T-cell (primary cell): ENCODE measurements at regions not wholly inside any gene's neighbourhood (a gene's known extent, or its start where the extent isn't known, plus 50 kb on each side); places are given as distances from the start of the nearest gene placed in this dataset.

Experiments
- ATAC-seq, 4 experiments: fragments of 200-7000 bp in 3 of 4; fragments of 150-1000 bp in 1 of 4; cut with Tn5 transposase; replicated peaks in 1 of 4; 1 replicate in 3 of 4; 2 replicates in 1 of 4; pipeline ENCODE4 v1.10.0; 2021; ENCODE audit warnings: moderate library complexity in 3 of 4, mild to moderate bottlenecking in 2 of 4, moderate number of reproducible peaks in 1 of 4
- CTCF ChIA-PET, 2 donors: fragments of 300-600 bp; sonication (Branson Sonifier 250); formaldehyde crosslinking; loops; one replicate each; lab custom pipeline; 2022; ENCODE audit warnings: antibody characterized with exemption in 2 of 2; lab: Charles Lee
- POLR2A ChIA-PET, 2 donors: fragments of 300-600 bp; sonication (Branson Sonifier 250); formaldehyde crosslinking; loops; one replicate each; lab custom pipeline; 2022; ENCODE audit warnings: antibody characterized with exemption in 2 of 2; lab: Charles Lee
- DNase-seq, 35 experiments: peaks; one replicate each; pipeline versions ENCODE4 v3.0.0 to v3.0.0-alpha.2; 2013 to 2023
- H3K27ac ChIP-seq: one replicate; pipeline ENCODE4 v1.5.1; 2013; ENCODE audit warnings: low read length
- H3K27me3 ChIP-seq, 2 experiments: replicated peaks in 1 of 2; 1 replicate in 1 of 2; 2 replicates in 1 of 2; pipeline versions ENCODE4 v1.6.1 to v1.7.0; 2013; ENCODE audit warnings: low read length in 1 of 2, mixed read lengths in 1 of 2; ENCODE audit not compliant: control insufficient read depth in 2 of 2, insufficient read depth in 2 of 2; ENCODE audit errors: extremely low read depth in 1 of 2
- H3K36me3 ChIP-seq, 2 donors: 1 replicate in 1 of 2; 2 replicates in 1 of 2; pipeline versions ENCODE4 v1.6.1 to v1.7.0; 2013; ENCODE audit warnings: low read length in 1 of 2; ENCODE audit not compliant: control insufficient read depth in 2 of 2, insufficient read depth in 1 of 2; ENCODE audit errors: extremely low read depth in 1 of 2
- H3K4me1 ChIP-seq, 2 experiments: 1 replicate in 1 of 2; 2 replicates in 1 of 2; pipeline versions ENCODE4 v1.6.1 to v1.7.0; 2013; ENCODE audit warnings: low read length in 2 of 2, mixed read lengths in 1 of 2; ENCODE audit not compliant: insufficient read depth in 2 of 2, control insufficient read depth in 1 of 2; ENCODE audit errors: extremely low read depth in 1 of 2
- H3K4me3 ChIP-seq, 2 donors: 1 replicate in 1 of 2; 2 replicates in 1 of 2; pipeline versions ENCODE4 v1.5.1 to v1.7.0; 2013; ENCODE audit warnings: mild to moderate bottlenecking in 2 of 2, low read length in 1 of 2, moderate library complexity in 1 of 2; ENCODE audit not compliant: control insufficient read depth in 1 of 2; ENCODE audit errors: extremely low read depth in 1 of 2
- H3K9me3 ChIP-seq: 2 replicates; pipeline ENCODE4 v1.7.0; 2013
- H3K27ac Mint-ChIP-seq, 2 donors: one replicate each; pipeline ENCODE4 v1.8.0; 2020 to 2021; ENCODE audit warnings: mild to moderate bottlenecking in 2 of 2, mixed read lengths in 2 of 2
- H3K27me3 Mint-ChIP-seq, 2 donors: one replicate each; pipeline ENCODE4 v1.8.0; 2021 to 2022; ENCODE audit warnings: mixed read lengths in 2 of 2
- H3K36me3 Mint-ChIP-seq: one replicate; pipeline ENCODE4 v1.8.0; 2021; ENCODE audit warnings: mixed read lengths
- H3K4me1 Mint-ChIP-seq, 3 donors: one replicate each; pipeline ENCODE4 v1.8.0; 2020 to 2022; ENCODE audit warnings: mixed read lengths in 3 of 3, mild to moderate bottlenecking in 1 of 3
- H3K4me3 Mint-ChIP-seq, 3 donors: one replicate each; pipeline ENCODE4 v1.8.0; 2020 to 2022; ENCODE audit warnings: mild to moderate bottlenecking in 3 of 3, mixed read lengths in 3 of 3, moderate library complexity in 3 of 3
- H3K9me3 Mint-ChIP-seq, 3 donors: one replicate each; pipeline ENCODE4 v1.8.0; 2020 to 2022; ENCODE audit warnings: mixed read lengths in 3 of 3
- WGBS: methylation state at CpG from one replicate; pipeline ENCODE4 v1.1.5; 2013; ENCODE audit warnings: missing lambda C conversion rate; ENCODE audit not compliant: insufficient coverage; 5-methylcytosine and 5-hydroxymethylcytosine counted together

DNA sequence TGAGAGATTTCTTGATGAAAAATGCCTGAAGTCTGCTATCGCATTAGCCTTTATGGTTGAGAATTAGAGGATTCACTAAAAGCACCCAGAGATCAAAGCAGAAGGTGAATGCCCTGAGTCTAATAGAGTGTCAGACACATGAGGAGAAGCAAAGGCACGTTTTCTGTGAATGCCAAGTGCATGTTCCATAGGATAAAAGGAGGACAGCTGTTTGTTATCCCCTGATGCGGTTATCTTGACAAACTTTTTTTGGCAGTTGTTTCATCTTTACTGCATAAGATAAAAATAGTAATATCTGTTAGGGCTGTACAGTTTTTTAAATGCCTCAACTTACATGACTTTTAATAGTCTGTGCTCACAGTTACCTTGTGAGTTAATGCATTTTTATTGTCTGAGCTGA, 65.3 kb upstream of the CD96 start:
- ChIA-PET POLR2A (interaction anchor here in 1 of 2 donors (0.6 kb wide), 1 partner anchor 596 kb away, joined by 3 read pairs; no protein-coding TSS in a partner anchor), CTCF (no interaction called here)
- Mint-ChIP-seq H3K4me3 (no peak overlapping the region), H3K4me1 (no peaks in the 10 kb centered on the region), H3K27me3 (peaks cover 2 to 3% of the 10 kb centered on the region in 2 donors), H3K9me3 (peaks cover 0 to 4% (median 0%) of the 10 kb centered on the region in 3 donors), H3K27ac (no peak overlapping the region), H3K36me3 (no peaks in the 10 kb centered on the region)
- ATAC-seq, result no peak
- no peak overlapping the region for H3K27ac ChIP-seq
- no peaks in the 10 kb centered on the region for H3K9me3 ChIP-seq
- no peaks in the 10 kb centered on the region for H3K4me1 ChIP-seq
- peaks cover 0 to 9% of the 10 kb centered on the region in 2 experiments for H3K27me3 ChIP-seq
- H3K36me3 ChIP-seq, result no peaks in the 10 kb centered on the region
- no peak for DNase-seq
- WGBS, result 100% methylated on average over 1 of the region's 3 CpGs
- no peak overlapping the region for H3K4me3 ChIP-seq

DNA sequence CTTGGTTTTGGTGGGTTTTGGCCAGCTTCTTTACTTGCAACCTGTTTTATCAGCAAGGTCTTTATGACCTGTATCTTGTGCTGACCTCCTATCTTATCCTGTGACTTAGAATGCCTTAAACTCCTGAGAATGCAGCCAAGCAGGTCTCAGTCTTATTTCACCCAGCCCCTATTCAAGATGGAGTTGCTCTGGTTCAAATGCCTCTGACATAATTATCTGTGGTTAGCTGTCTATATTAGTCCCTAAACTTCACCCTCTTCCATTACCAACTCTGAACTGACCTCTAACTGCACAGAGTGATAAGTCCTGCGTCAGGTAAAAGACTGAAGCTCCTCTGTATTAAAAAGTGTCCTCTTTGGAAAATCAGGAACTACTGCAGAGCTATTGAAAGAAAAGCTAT, 61.9 kb upstream of the CD96 start:
- Histone ChIP-seq H3K4me1 (no peaks in the 10 kb centered on the region), H3K36me3 (no peaks in the 10 kb centered on the region), H3K4me3 (no peak overlapping the region), H3K27ac (no peak overlapping the region), H3K27me3 (peaks cover 0 to 6% of the 10 kb centered on the region in 2 experiments), H3K9me3 (no peaks in the 10 kb centered on the region)
- H3K9me3 Mint-ChIP-seq, result no peaks in the 10 kb centered on the region
- no peaks in the 10 kb centered on the region for H3K4me1 Mint-ChIP-seq
- ATAC-seq, result no peak
- H3K27me3 Mint-ChIP-seq, result no peaks in the 10 kb centered on the region
- CTCF ChIA-PET, result no interaction called here
- no CpG with 5 or more reads among the region's 1 CpG for WGBS
- no peak for DNase-seq
- no peaks in the 10 kb centered on the region for H3K36me3 Mint-ChIP-seq
- POLR2A ChIA-PET, result no interaction called here
- no peak overlapping the region for H3K27ac Mint-ChIP-seq
- no peak overlapping the region for H3K4me3 Mint-ChIP-seq

GRCh38 chr3:111481551-111481950, 60.4 kb upstream of the CD96 start:
- ChIA-PET POLR2A (no interaction called here), CTCF (no interaction called here)
- H3K4me3 ChIP-seq, result no peak overlapping the region
- H3K27ac ChIP-seq, result no peak overlapping the region
- H3K27me3 Mint-ChIP-seq, result no peaks in the 10 kb centered on the region
- H3K27ac Mint-ChIP-seq, result no peak overlapping the region
- H3K9me3 Mint-ChIP-seq, result peaks cover 0 to 2% (median 0%) of the 10 kb centered on the region in 3 donors
- no peaks in the 10 kb centered on the region for H3K4me1 ChIP-seq
- no peak overlapping the region for H3K4me3 Mint-ChIP-seq
- peaks cover 0 to 6% of the 10 kb centered on the region in 2 experiments for H3K27me3 ChIP-seq
- H3K36me3 ChIP-seq, result no peaks in the 10 kb centered on the region
- H3K4me1 Mint-ChIP-seq, result no peaks in the 10 kb centered on the region
- no peaks in the 10 kb centered on the region for H3K36me3 Mint-ChIP-seq
- H3K9me3 ChIP-seq, result no peaks in the 10 kb centered on the region
- DNase-seq (no peak), ATAC-seq (no peak)

DNA sequence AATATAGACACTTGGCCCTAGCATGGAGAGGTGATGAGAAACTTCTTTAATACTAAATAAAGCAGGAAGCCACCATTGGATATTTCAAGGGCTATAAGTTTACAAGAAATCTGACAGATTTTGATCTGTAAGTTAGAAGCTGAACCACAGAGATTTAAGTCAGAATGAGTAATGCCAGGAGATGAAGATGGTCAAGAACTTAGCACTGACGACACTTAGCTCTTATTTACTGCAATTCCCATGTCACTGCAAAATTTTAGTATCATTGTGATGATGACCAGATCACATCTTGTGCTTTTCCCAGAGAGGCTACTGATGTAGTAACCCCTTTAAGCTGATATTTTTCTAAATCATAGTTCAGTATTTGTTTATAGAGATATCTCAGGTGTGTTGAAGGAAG, 59.4 kb upstream of the CD96 start:
- no peak overlapping the region for H3K4me3 Mint-ChIP-seq
- peaks cover 0 to 6% of the 10 kb centered on the region in 2 experiments for H3K27me3 ChIP-seq
- ATAC-seq (no peak), DNase-seq (no peak)
- no peak overlapping the region for H3K27ac Mint-ChIP-seq
- no CpG with 5 or more reads among the region's 1 CpG for WGBS
- H3K4me1 ChIP-seq, result no peaks in the 10 kb centered on the region
- H3K4me3 ChIP-seq, result no peak overlapping the region
- ChIA-PET CTCF (interaction anchor here in 1 of 2 donors (0.7 kb wide), 1 partner anchor 1868 kb away, joined by 3 read pairs; no protein-coding TSS in a partner anchor), POLR2A (no interaction called here)
- H3K27me3 Mint-ChIP-seq, result peaks cover 0 to 3% of the 10 kb centered on the region in 2 donors
- peaks cover 3 to 6% (median 3%) of the 10 kb centered on the region in 3 donors for H3K9me3 Mint-ChIP-seq
- no peaks in the 10 kb centered on the region for H3K36me3 ChIP-seq
- H3K36me3 Mint-ChIP-seq, result no peaks in the 10 kb centered on the region
- no peaks in the 10 kb centered on the region for H3K9me3 ChIP-seq
- H3K4me1 Mint-ChIP-seq, result no peaks in the 10 kb centered on the region
- no peak overlapping the region for H3K27ac ChIP-seq

DNA sequence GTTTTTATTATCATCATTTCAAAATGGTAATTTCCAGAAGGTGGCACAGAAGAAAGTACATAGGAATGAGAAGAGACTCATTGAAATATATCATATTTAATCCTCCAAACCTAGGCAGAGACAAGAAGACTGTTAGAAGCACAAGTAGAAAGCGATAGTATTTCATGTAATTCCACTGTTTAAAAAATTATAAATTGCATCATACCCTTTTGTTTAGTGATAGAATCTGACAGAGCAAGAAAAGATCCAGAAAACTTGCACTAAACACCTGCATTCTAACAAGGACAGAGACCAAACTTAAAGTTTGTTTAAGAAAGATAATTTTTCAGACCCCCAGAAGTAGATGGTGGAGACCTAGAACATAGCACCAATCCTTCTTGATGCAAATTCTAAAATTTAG, 56.9 kb upstream of the CD96 start:
- Histone ChIP-seq H3K36me3 (no peaks in the 10 kb centered on the region), H3K27me3 (no peaks in the 10 kb centered on the region), H3K9me3 (no peaks in the 10 kb centered on the region), H3K4me3 (no peak overlapping the region), H3K4me1 (no peaks in the 10 kb centered on the region), H3K27ac (no peak overlapping the region)
- DNase-seq (no peak), ATAC-seq (no peak)
- Mint-ChIP-seq H3K27me3 (peaks cover 0 to 3% of the 10 kb centered on the region in 2 donors), H3K4me3 (no peak overlapping the region), H3K27ac (no peak overlapping the region), H3K4me1 (no peaks in the 10 kb centered on the region), H3K9me3 (peaks cover 3 to 14% (median 6%) of the 10 kb centered on the region in 3 donors), H3K36me3 (peaks cover 3% of the 10 kb centered on the region)
- ChIA-PET POLR2A (no interaction called here), CTCF (no interaction called here)
- no CpG with 5 or more reads among the region's 1 CpG for WGBS
